ENCODE measurements at regions not wholly inside any gene's neighbourhood (a gene's known extent, or its start where the extent isn't known, plus 50 kb on each side); places are given as distances from the start of the nearest gene placed in this dataset.

GRCh38 chr3:23111286-23111685, 91.8 kb upstream of the UBE2E2 start:
- intact Hi-C loops (cut with micrococcal nuclease; ENCODE audit: unreplicated experiment) (no loop called here), in situ Hi-C loops (cut with HindIII; ENCODE audit: extremely low pct_ligation_motif_present, low pct_unique_long_range_greater_than_20kb) (no loop called here)
- Histone ChIP-seq H3K9ac (ENCODE audit: insufficient read depth, low read depth, low read length) (no peak overlapping the region), H3K27me3 (ENCODE audit: control insufficient read depth in 1 of 2, insufficient read depth in 2 of 2, low read length in 2 of 2) (no peaks in the 10 kb centered on the region), H4K20me1 (ENCODE audit: insufficient read depth, low read length) (no peaks in the 10 kb centered on the region), H3K27ac (ENCODE audit: extremely low read length, insufficient read depth, low read length) (no peak overlapping the region), H2AFZ (ENCODE audit: low read length) (no peak overlapping the region), H3K4me2 (ENCODE audit: low read depth, low read length) (no peak overlapping the region), H3K4me3 (replicated peaks in 1 of 3; ENCODE audit: insufficient read depth in 1 of 3, low read depth in 2 of 3, low read length in 3 of 3) (no peak overlapping the region), H3K79me2 (ENCODE audit: insufficient read depth, low read length) (no peaks in the 10 kb centered on the region), H3K4me1 (ENCODE audit: insufficient read depth, low read length) (no peaks in the 10 kb centered on the region), H3K9me3 (ENCODE audit: low read length) (no peaks in the 10 kb centered on the region), H3K36me3 (replicated peaks in 1 of 2; ENCODE audit: control insufficient read depth in 1 of 2, insufficient read depth in 2 of 2, low read length in 2 of 2) (no peaks in the 10 kb centered on the region)
- POLR2A ChIA-PET, result no interaction called here
- WGBS (ENCODE audit: low lambda C conversion rate), result under 1% methylated on average over 6 of the region's 6 CpGs
- CTCF ChIA-PET (ENCODE audit: low intra/inter-chr PET ratio, low total read pairs), result no interaction called here
- DNase-seq (ENCODE audit: low spot score) (no peak), FAIRE-seq (no peak), ATAC-seq (no peak)
- BruUV-seq (replicated peaks), result no TSS peak
- TF ChIP-seq, protein P1, sequence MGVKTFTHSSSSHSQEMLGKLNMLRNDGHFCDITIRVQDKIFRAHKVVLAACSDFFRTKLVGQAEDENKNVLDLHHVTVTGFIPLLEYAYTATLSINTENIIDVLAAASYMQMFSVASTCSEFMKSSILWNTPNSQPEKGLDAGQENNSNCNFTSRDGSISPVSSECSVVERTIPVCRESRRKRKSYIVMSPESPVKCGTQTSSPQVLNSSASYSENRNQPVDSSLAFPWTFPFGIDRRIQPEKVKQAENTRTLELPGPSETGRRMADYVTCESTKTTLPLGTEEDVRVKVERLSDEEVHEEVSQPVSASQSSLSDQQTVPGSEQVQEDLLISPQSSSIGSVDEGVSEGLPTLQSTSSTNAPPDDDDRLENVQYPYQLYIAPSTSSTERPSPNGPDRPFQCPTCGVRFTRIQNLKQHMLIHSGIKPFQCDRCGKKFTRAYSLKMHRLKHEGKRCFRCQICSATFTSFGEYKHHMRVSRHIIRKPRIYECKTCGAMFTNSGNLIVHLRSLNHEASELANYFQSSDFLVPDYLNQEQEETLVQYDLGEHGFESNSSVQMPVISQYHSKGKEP (CRISPR knock-in tag; IDR thresholded peaks at IDR 0.05), result no peak
- TF ChIP-seq ZNF558 (CRISPR knock-in tag; IDR thresholded peaks at IDR 0.05; ENCODE audit: borderline replicate concordance) (no peak), ZNF607 (CRISPR knock-in tag; IDR thresholded peaks at IDR 0.05; ENCODE audit: borderline replicate concordance) (no peak), ZKSCAN5 (CRISPR knock-in tag; IDR thresholded peaks at IDR 0.05) (no peak), NCOR1 (IDR thresholded peaks at IDR 0.05; ENCODE audit: borderline replicate concordance, low read length) (no peak), KLF13 (CRISPR knock-in tag; IDR thresholded peaks at IDR 0.05) (no peak), ATF1 (CRISPR knock-in tag; IDR thresholded peaks at IDR 0.05) (no peak)
- TF ChIP-seq, protein P2, sequence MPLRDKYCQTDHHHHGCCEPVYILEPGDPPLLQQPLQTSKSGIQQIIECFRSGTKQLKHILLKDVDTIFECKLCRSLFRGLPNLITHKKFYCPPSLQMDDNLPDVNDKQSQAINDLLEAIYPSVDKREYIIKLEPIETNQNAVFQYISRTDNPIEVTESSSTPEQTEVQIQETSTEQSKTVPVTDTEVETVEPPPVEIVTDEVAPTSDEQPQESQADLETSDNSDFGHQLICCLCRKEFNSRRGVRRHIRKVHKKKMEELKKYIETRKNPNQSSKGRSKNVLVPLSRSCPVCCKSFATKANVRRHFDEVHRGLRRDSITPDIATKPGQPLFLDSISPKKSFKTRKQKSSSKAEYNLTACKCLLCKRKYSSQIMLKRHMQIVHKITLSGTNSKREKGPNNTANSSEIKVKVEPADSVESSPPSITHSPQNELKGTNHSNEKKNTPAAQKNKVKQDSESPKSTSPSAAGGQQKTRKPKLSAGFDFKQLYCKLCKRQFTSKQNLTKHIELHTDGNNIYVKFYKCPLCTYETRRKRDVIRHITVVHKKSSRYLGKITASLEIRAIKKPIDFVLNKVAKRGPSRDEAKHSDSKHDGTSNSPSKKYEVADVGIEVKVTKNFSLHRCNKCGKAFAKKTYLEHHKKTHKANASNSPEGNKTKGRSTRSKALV (CRISPR knock-in tag; IDR thresholded peaks at IDR 0.05), result no peak
- TF ChIP-seq, protein P3, sequence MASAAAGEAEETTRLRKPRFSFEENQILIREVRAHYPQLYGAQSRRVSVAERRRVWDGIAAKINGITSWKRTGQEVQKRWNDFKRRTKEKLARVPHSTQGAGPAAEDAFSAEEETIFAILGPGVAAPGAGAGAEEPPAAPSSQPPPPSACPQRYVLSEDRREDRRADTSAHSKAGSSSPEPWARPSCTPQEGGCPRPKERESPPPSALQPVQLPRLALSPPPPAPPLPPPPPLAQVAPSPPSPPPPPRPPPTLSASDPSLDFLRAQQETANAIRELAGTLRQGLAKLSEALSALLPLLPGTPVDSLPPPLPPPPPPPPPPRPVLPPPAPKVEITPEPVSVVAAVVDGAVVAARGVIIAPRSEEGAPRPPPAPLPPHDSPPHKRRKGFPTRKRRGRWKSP (CRISPR knock-in tag; IDR thresholded peaks at IDR 0.05), result no peak
- TF ChIP-seq, protein P4, sequence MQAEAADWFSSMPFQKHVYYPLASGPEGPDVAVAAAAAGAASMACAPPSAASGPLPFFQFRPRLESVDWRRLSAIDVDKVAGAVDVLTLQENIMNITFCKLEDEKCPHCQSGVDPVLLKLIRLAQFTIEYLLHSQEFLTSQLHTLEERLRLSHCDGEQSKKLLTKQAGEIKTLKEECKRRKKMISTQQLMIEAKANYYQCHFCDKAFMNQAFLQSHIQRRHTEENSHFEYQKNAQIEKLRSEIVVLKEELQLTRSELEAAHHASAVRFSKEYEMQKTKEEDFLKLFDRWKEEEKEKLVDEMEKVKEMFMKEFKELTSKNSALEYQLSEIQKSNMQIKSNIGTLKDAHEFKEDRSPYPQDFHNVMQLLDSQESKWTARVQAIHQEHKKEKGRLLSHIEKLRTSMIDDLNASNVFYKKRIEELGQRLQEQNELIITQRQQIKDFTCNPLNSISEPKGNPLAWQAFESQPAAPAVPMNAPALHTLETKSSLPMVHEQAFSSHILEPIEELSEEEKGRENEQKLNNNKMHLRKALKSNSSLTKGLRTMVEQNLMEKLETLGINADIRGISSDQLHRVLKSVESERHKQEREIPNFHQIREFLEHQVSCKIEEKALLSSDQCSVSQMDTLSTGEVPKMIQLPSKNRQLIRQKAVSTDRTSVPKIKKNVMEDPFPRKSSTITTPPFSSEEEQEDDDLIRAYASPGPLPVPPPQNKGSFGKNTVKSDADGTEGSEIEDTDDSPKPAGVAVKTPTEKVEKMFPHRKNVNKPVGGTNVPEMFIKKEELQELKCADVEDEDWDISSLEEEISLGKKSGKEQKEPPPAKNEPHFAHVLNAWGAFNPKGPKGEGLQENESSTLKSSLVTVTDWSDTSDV (CRISPR knock-in tag; IDR thresholded peaks at IDR 0.05), result no peak
- TF ChIP-seq, protein P5, sequence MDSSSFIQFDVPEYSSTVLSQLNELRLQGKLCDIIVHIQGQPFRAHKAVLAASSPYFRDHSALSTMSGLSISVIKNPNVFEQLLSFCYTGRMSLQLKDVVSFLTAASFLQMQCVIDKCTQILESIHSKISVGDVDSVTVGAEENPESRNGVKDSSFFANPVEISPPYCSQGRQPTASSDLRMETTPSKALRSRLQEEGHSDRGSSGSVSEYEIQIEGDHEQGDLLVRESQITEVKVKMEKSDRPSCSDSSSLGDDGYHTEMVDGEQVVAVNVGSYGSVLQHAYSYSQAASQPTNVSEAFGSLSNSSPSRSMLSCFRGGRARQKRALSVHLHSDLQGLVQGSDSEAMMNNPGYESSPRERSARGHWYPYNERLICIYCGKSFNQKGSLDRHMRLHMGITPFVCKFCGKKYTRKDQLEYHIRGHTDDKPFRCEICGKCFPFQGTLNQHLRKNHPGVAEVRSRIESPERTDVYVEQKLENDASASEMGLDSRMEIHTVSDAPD (CRISPR knock-in tag; IDR thresholded peaks at IDR 0.05), result no peak

All from HepG2 (cell line).